NCI-H1417 (cell line): ENCODE measurements at regions not wholly inside any gene's neighbourhood (a gene's known extent, or its start where the extent isn't known, plus 50 kb on each side); places are given as distances from the start of the nearest gene placed in this dataset.
"Not testable (repeated sequence)": the region's sequence is repeated elsewhere in the genome, so short reads cannot be mapped to it uniquely, and the experiment has no call there.

Experiments used
- DNase-seq, 3 experiments: peaks; one replicate each; lab custom pipeline; 2025; lab: John Stamatoyannopoulos, UW

DNA sequence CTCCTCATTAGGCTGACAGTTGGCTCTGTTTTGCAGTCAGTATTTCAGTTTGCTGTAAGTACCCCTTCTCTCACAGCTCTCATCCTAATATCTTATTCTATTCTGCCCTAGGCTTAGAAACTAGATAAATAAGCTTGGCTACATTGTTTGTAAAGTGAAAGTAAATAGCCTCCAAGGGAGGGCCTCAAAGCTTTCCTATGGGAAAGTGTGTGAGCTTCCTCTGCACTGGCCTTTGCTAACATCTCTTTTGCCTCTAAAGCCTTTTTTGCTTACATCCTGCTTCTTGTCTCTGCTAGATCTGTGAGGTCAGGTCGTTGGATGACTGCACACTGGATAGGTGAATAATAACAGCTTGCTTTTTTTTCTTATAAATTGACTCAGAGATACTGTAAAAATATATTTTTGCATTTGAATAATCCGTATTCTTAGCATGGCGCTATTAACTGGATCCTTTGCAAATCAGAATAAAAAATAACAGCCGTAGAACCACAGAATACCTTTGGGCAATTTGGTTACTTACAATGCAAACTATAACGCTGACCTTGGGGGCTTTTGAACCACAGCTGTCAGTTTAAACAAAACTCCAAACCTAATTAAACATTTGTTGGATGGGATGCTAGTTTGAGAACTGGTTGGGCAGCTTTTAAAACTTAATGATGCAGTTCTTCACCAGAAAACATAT lies 55.1 kb downstream of the TTC6 start:
- DNase-seq = peak in 2 of 3 experiments; percentile 46 to 88

GRCh38 chr14:37652042-37652441 lies 56.6 kb downstream of the TTC6 start:
- no peak for DNase-seq

GRCh38 chr14:37655418-37655817 lies 60.0 kb downstream of the TTC6 start:
- no peak for DNase-seq

DNA sequence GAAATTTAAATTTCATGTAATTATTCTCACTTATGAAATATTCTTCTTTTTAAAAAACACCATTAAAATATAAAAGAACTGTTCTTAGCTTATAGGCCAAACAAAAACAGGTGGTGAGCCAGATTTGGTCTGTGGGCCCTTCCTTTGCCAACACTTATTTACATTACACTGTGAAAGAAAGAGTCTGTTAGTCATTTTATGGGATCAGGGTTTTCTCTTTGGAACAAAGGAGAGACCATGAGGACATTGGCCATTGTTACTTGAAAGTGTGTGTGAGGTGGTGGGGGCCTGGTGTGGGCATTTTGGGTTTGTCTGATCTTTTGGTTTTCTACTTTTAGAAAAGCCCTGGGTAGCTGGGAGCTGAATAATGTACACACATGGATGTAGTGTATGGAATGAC lies 62.7 kb downstream of the TTC6 start:
- no peak for DNase-seq

GRCh38 chr14:37663498-37663897 lies 68.1 kb downstream of the TTC6 start:
- no peak for DNase-seq

DNA sequence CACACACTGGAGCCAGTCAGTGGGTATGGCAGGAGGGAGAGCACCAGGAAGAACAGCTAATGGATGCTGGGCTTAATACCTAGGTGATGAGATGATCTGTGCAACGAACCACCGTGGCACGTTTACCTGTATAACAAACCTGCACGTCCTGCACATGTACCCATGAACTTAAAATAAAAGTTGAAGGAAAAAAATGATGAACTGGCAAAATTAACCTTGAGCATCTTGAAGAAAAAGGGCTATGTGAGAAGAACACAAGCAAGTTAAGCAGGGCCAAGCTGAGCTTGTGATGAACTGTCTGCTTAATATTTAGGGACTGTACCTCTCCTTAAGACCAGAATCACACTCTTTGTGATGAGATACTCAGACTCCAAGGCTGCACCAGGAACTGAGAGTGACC lies 70.0 kb downstream of the TTC6 start:
- no peak for DNase-seq

GRCh38 chr14:37665951-37666350 lies 70.5 kb downstream of the TTC6 start:
- no peak for DNase-seq

- no peak for DNase-seq
These were observed 73.2 kb downstream of the TTC6 start for GRCh38 chr14:37668646-37669045.

DNA sequence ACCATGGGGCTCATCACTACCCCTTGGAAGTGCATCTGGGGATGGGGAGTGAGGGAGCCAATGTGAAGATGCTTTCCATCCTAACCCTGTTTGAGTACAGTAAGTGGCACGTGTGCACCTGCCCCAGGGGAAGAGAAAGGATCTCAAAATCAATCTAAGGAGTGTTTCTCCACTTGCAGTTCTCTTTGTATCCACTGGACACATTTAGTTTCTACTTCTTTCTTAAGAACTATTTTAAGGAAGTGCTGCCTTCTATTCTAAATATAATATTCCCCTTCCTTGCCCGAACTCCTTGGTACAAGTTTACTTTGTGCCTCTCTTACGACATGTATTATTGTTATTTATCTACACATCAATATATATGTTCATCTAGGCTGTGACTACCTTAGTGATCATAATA lies 73.8 kb downstream of the TTC6 start:
- DNase-seq = no peak

DNA sequence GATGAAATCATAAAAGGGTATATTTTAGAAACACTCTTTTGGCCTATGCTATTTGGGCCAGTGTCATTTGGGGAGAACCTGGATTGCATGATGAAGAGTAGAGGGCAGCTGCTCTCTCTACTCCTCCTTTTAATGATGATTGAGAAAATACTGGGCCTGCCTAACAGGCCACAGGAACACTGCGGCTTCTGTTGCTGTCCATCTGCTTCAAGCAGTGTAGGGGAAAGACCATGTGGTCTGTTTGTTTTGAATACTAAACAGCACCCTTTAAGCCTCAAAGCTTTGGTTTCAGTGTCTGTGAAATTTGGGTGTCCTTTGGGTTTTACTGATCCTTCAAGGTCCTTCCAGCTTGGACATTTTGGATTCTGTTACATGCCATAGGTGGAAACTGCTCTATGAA lies 78.0 kb downstream of the TTC6 start:
- no peak for DNase-seq

DNA sequence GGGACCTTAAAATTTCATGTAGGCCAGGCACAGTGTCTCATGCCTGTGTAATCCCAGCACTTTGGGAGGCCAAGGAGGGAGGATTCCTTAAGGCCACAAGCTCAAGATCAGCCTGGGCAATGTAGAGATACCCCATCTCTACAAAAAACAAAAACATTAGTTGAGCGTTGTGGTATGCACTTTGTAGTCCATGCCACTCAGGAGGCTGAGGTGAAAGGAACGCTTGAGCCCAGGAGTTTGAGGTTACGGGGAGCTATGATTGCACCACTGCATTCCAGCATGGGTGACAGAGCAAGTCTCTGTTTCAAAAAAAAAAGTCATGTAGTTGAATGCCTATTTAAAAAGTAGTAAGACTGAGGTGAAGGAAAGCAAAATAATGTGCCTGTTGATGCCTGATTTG lies 83.5 kb downstream of the TTC6 start:
- no peak for DNase-seq

GRCh38 chr14:37681486-37681885 lies 86.1 kb downstream of the TTC6 start:
- DNase-seq = no peak

GRCh38 chr14:37692680-37693079 lies 97.3 kb downstream of the TTC6 start:
- DNase-seq = not testable (repeated sequence)

- DNase-seq = not testable (repeated sequence)
These were observed 98.0 kb downstream of the TTC6 start for GRCh38 chr14:37693420-37693819.

DNA sequence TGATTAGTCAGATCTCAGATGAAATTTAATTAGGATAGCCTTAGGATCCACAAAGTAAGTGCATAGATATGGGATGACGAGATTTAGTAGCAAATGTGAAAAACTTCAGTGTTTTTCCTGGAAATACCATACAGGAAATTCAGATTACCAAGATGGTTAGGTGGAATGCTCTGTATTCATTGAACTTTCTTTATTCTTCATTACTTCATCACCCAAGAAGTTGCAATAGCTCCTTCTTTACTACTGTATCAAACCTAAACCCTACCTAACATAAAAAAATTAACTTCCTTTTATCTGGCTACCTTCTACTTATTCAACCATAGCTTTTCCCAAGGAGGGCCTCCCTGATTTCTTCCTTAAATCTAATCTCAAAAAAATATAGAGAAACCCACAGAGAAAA lies 100.4 kb downstream of the TTC6 start:
- DNase-seq = no peak

GRCh38 chr14:37697489-37698121 lies 102.2 kb downstream of the TTC6 start:
- DNase-seq = no peak

- no peak for DNase-seq
These were observed 103.7 kb downstream of the TTC6 start for GRCh38 chr14:37698840-37699777.

- no peak for DNase-seq
These were observed 112.3 kb downstream of the TTC6 start for GRCh38 chr14:37707716-37708115.

GRCh38 chr14:37708481-37708880 lies 113.1 kb downstream of the TTC6 start:
- no peak for DNase-seq

DNA sequence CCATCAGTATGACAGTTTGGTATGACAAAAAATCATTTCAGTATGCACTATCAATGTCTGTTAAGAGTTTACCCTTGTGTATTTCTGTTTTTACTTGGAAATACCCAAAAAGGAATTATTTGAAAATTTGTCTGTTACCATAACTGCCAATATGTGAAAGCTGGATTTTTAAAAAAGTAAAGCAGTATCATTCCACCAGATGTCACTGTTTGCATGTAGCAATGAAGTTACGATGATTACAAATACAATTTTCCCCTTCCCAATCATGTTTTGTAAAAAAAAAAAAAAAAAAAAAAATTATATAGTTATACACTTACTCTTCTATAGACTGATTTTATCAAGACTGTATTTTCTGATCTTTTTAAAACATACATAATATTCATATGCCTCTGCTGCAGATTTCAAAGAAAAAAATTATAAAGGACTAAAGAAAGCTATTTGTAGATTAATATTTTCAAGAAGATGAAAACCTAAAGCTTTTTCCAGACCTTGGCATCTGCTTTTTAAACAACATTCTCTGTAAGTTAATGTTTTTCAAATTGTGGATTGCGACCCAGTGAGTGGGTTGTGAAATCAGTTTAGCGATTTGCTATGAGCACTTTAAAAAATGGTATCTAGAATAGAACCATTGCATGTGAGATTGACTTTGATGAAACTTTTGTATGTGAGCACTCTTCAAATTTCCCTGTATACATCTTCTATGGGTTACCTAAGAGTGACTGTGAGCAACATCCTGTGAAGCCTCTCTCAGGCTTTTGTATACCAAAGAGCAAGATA lies 114.2 kb downstream of the TTC6 start:
- peak in 2 of 3 experiments; percentile 12 to 55 for DNase-seq

GRCh38 chr14:37711356-37711830 lies 116.0 kb downstream of the TTC6 start:
- no peak for DNase-seq
